Coronary artery (tissue), 2 donors: ENCODE measurements at regions not wholly inside any gene's neighbourhood (a gene's known extent, or its start where the extent isn't known, plus 50 kb on each side); places are given as distances from the start of the nearest gene placed in this dataset.

ENCODE experiments used
- DNase-seq: peaks from one replicate; pipeline ENCODE4 v3.0.0-alpha.2; 2017; ENCODE audit warnings: low spot score
- H3K27ac ChIP-seq, 2 donors: fragments of 200-600 bp; sonication (generic); one replicate each; pipeline ENCODE4 v1.5.1; 2016 to 2019
- H3K4me3 ChIP-seq: fragments of 200-600 bp; sonication (generic); 2 replicates; pipeline ENCODE4 v1.5.1; 2016; ENCODE audit warnings: mild to moderate bottlenecking, moderate library complexity
- CTCF ChIP-seq: fragments of 200-600 bp; sonication (generic); IDR thresholded peaks from one replicate; pipeline ENCODE4 v1.5.1; 2019; ENCODE audit warnings: antibody characterized with exemption

- Histone ChIP-seq H3K27ac (no peak overlapping the region), H3K4me3 (no peak overlapping the region)
- TF ChIP-seq CTCF, result no peak
- DNase-seq, result no peak
Measured at GRCh38 chr20:60482221-60483008, 524.2 kb downstream of the CDH26 start.

GRCh38 chr20:60483371-60483770 is 525.1 kb downstream of the CDH26 start:
- TF ChIP-seq CTCF, result no peak
- Histone ChIP-seq H3K27ac (no peak overlapping the region), H3K4me3 (no peak overlapping the region)
- no peak for DNase-seq

GRCh38 chr20:60484316-60484715 is 526.1 kb downstream of the CDH26 start:
- Histone ChIP-seq H3K27ac (no peak overlapping the region), H3K4me3 (no peak overlapping the region)
- DNase-seq, result no peak
- TF ChIP-seq CTCF, result no peak

- Histone ChIP-seq H3K27ac (no peak overlapping the region), H3K4me3 (no peak overlapping the region)
- TF ChIP-seq CTCF, result no peak
- DNase-seq, result no peak
Measured at GRCh38 chr20:60485012-60485760, 527.0 kb downstream of the CDH26 start.

- H3K27ac ChIP-seq, result no peak overlapping the region
- TF ChIP-seq CTCF, result no peak
- H3K4me3 ChIP-seq, result no peak overlapping the region
- no peak for DNase-seq
Measured at GRCh38 chr20:60486315-60486714, 528.1 kb downstream of the CDH26 start.

GRCh38 chr20:60486937-60487336 is 528.7 kb downstream of the CDH26 start:
- no peak for TF ChIP-seq CTCF

More at GRCh38 chr20:60486937-60487336, 528.7 kb downstream of the CDH26 start:
- Histone ChIP-seq H3K4me3 (no peak overlapping the region), H3K27ac (no peak overlapping the region)
- DNase-seq, result no peak
